CD4-positive, alpha-beta T cell treated with Interleukin-1 beta for 1 hour (primary cell): ENCODE measurements at regions not wholly inside any gene's neighbourhood (a gene's known extent, or its start where the extent isn't known, plus 50 kb on each side); places are given as distances from the start of the nearest gene placed in this dataset.

Source experiments
- DNase-seq, 2 donors: peaks; one replicate each; pipeline ENCODE4 v3.0.0-alpha.2; 2020 to 2022

GRCh38 chr14:76307786-76308780 is 67.9 kb upstream of the ESRRB start:
- no peak for DNase-seq

- DNase-seq, result no peak
Observed at GRCh38 chr14:76309572-76310162, 66.3 kb upstream of the ESRRB start.

- DNase-seq, result no peak
Observed at GRCh38 chr14:76311079-76311758, 64.7 kb upstream of the ESRRB start.

GRCh38 chr14:76312821-76313220 is 63.1 kb upstream of the ESRRB start:
- DNase-seq, result no peak

GRCh38 chr14:76313303-76313702 is 62.6 kb upstream of the ESRRB start:
- no peak for DNase-seq

- DNase-seq, result no peak
Observed at GRCh38 chr14:76313852-76314251, 62.1 kb upstream of the ESRRB start.

DNA sequence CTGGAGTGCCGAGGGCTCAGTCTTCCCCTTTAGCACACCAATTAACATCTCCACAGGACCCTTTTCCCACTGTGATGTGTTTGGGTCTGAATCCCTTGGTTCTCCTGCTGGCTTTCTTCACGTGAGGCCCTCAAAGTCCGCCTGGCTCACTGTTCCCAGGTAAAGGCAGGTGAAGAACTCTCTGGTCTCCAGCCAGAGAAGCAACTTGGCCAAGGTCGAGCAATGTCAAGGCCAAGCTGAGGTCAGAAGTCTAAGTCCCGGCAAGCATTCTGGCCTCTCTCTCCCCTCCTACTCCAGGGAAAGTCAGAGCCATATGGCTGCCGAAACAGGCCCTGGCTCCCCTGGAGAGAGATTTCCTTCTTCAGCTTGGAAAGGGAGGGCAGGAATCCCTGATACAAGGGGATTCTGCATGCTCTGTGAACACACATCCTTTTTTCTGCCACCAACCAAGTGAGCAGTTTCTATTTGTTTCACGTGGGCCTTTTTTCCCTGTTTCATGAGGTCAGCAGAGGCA is 61.4 kb upstream of the ESRRB start:
- DNase-seq, result no peak

- DNase-seq, result no peak
Observed at GRCh38 chr14:76320486-76320885, 55.5 kb upstream of the ESRRB start.

GRCh38 chr14:76320975-76321374 is 55.0 kb upstream of the ESRRB start:
- no peak for DNase-seq

DNA sequence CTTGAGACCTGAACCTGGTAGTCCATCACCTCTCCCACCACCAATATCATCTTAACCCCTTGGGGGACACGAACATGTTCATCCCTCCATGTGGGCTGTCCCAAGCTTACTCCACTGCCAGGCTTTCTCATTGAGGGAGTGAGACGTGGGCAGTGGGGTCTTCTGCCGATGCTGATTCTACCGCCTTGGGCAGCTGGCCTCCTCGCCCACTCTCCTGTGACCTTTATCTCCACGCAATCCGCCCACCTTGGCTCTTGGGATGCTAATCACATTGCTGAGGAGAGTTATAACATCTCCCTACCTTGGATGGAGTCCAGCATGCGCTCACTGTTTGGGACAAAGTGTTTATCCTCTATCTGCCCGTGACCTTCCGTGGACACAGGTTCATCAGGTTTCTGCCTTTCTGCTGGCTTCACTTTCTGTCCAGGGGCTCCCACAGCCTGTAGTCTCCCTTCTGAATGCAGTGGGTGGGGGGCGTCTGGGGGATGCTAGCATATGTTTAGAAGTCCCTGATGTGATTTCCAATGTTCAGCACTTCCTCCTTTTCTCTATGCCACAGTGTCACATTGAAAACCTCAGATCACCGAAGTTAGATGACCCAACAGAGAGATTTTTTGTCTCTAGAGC is 53.2 kb upstream of the ESRRB start:
- no peak for DNase-seq

GRCh38 chr14:76323331-76324050 is 52.4 kb upstream of the ESRRB start:
- no peak for DNase-seq

- DNase-seq, result no peak
Observed at GRCh38 chr14:76324133-76324532, 51.8 kb upstream of the ESRRB start.
